ENCODE measurements at regions not wholly inside any gene's neighbourhood (a gene's known extent, or its start where the extent isn't known, plus 50 kb on each side); places are given as distances from the start of the nearest gene placed in this dataset.

- peaks cover 4 to 23% (median 22%) of the 10 kb centered on the region in 3 donors for H3K27me3 Mint-ChIP-seq
- peaks cover 0 to 7% of the 10 kb centered on the region in 2 donors for H3K36me3 Mint-ChIP-seq
- H3K27ac Mint-ChIP-seq = no peak overlapping the region
- H3K9me3 Mint-ChIP-seq = peaks cover 0 to 5% (median 0%) of the 10 kb centered on the region in 7 donors
- no peak for DNase-seq
- no peaks in the 10 kb centered on the region for H3K4me1 Mint-ChIP-seq
- H3K4me3 Mint-ChIP-seq = no peak overlapping the region
- ATAC-seq (ENCODE audit: low read depth in 2 of 2) = no peak
Measured at GRCh38 chr10:43796781-43797180, 148.1 kb upstream of the ZNF32 start.

- no peak for DNase-seq
- Mint-ChIP-seq H3K9me3 (peaks cover 0 to 5% (median 0%) of the 10 kb centered on the region in 7 donors), H3K27ac (no peak overlapping the region), H3K27me3 (peaks cover 0 to 22% (median 16%) of the 10 kb centered on the region in 3 donors), H3K36me3 (peaks cover 0 to 7% of the 10 kb centered on the region in 2 donors), H3K4me3 (no peak overlapping the region), H3K4me1 (no peaks in the 10 kb centered on the region)
- ATAC-seq (ENCODE audit: low read depth in 2 of 2) = no peak
Measured at GRCh38 chr10:43795639-43796038, 147.0 kb upstream of the ZNF32 start.

GRCh38 chr10:43795093-43795492, 146.4 kb upstream of the ZNF32 start:
- H3K36me3 Mint-ChIP-seq = peaks cover 0 to 7% of the 10 kb centered on the region in 2 donors
- ATAC-seq (ENCODE audit: low read depth in 2 of 2) (no peak), DNase-seq (no peak)
- peaks cover 0 to 5% (median 0%) of the 10 kb centered on the region in 7 donors for H3K9me3 Mint-ChIP-seq
- no peak overlapping the region for H3K27ac Mint-ChIP-seq
- H3K4me1 Mint-ChIP-seq = no peaks in the 10 kb centered on the region
- H3K27me3 Mint-ChIP-seq = peaks cover 0 to 22% (median 15%) of the 10 kb centered on the region in 3 donors
- no peak overlapping the region for H3K4me3 Mint-ChIP-seq

- no peak for ATAC-seq (ENCODE audit: low read depth in 2 of 2)
- DNase-seq = no peak
- H3K27ac Mint-ChIP-seq = peak overlapping the region in 1 of 6 donors; percentile 22
- no peaks in the 10 kb centered on the region for H3K4me1 Mint-ChIP-seq
- H3K27me3 Mint-ChIP-seq = peaks cover 0 to 18% (median 7%) of the 10 kb centered on the region in 3 donors
- peaks cover 0 to 1% of the 10 kb centered on the region in 2 donors for H3K36me3 Mint-ChIP-seq
- no peak overlapping the region for H3K4me3 Mint-ChIP-seq
- H3K9me3 Mint-ChIP-seq = peaks cover 0 to 3% (median 0%) of the 10 kb centered on the region in 7 donors
Measured at GRCh38 chr10:43794181-43794815, 145.6 kb upstream of the ZNF32 start.

GRCh38 chr10:43793704-43794103, 145.0 kb upstream of the ZNF32 start:
- H3K9me3 Mint-ChIP-seq = peaks cover 0 to 4% (median 0%) of the 10 kb centered on the region in 7 donors
- no peaks in the 10 kb centered on the region for H3K36me3 Mint-ChIP-seq
- no peaks in the 10 kb centered on the region for H3K4me1 Mint-ChIP-seq
- ATAC-seq (ENCODE audit: low read depth in 2 of 2) (no peak), DNase-seq (no peak)
- H3K4me3 Mint-ChIP-seq = no peak overlapping the region
- H3K27me3 Mint-ChIP-seq = peaks cover 0 to 16% (median 1%) of the 10 kb centered on the region in 3 donors
- no peak overlapping the region for H3K27ac Mint-ChIP-seq

GRCh38 chr10:43790147-43790546, 141.5 kb upstream of the ZNF32 start:
- peaks cover 0 to 15% (median 0%) of the 10 kb centered on the region in 3 donors for H3K27me3 Mint-ChIP-seq
- H3K4me1 Mint-ChIP-seq = no peaks in the 10 kb centered on the region
- H3K4me3 Mint-ChIP-seq = no peak overlapping the region
- H3K27ac Mint-ChIP-seq = no peak overlapping the region
- DNase-seq (no peak), ATAC-seq (ENCODE audit: low read depth in 2 of 2) (no peak)
- H3K36me3 Mint-ChIP-seq = no peaks in the 10 kb centered on the region
- peaks cover 0 to 5% (median 0%) of the 10 kb centered on the region in 7 donors for H3K9me3 Mint-ChIP-seq

- peaks cover 0 to 5% (median 0%) of the 10 kb centered on the region in 7 donors for H3K9me3 Mint-ChIP-seq
- no peaks in the 10 kb centered on the region for H3K36me3 Mint-ChIP-seq
- H3K27me3 Mint-ChIP-seq = peaks cover 0 to 7% (median 0%) of the 10 kb centered on the region in 3 donors
- DNase-seq (no peak), ATAC-seq (ENCODE audit: low read depth in 2 of 2) (no peak)
- H3K27ac Mint-ChIP-seq = no peak overlapping the region
- H3K4me3 Mint-ChIP-seq = no peak overlapping the region
- no peaks in the 10 kb centered on the region for H3K4me1 Mint-ChIP-seq
Measured at GRCh38 chr10:43785252-43785651, 136.6 kb upstream of the ZNF32 start.

GRCh38 chr10:43782814-43783213, 134.1 kb upstream of the ZNF32 start:
- DNase-seq = no peak
- ATAC-seq (ENCODE audit: low read depth in 2 of 2) = no peak
- H3K4me3 Mint-ChIP-seq = no peak overlapping the region
- H3K27me3 Mint-ChIP-seq = no peaks in the 10 kb centered on the region
- H3K36me3 Mint-ChIP-seq = no peaks in the 10 kb centered on the region
- no peaks in the 10 kb centered on the region for H3K4me1 Mint-ChIP-seq
- peaks cover 0 to 2% (median 0%) of the 10 kb centered on the region in 7 donors for H3K9me3 Mint-ChIP-seq
- no peak overlapping the region for H3K27ac Mint-ChIP-seq

GRCh38 chr10:43781480-43782361, 133.0 kb upstream of the ZNF32 start:
- Mint-ChIP-seq H3K27me3 (no peaks in the 10 kb centered on the region), H3K36me3 (no peaks in the 10 kb centered on the region), H3K9me3 (peaks cover 0 to 2% (median 0%) of the 10 kb centered on the region in 7 donors), H3K4me1 (no peaks in the 10 kb centered on the region), H3K4me3 (no peak overlapping the region), H3K27ac (no peak overlapping the region)
- ATAC-seq (ENCODE audit: low read depth in 2 of 2) (no peak), DNase-seq (no peak)

- no peak for ATAC-seq (ENCODE audit: low read depth in 2 of 2)
- Mint-ChIP-seq H3K36me3 (no peaks in the 10 kb centered on the region), H3K4me3 (no peak overlapping the region), H3K27me3 (peaks cover 0 to 5% (median 5%) of the 10 kb centered on the region in 3 donors), H3K9me3 (no peaks in the 10 kb centered on the region), H3K27ac (no peak overlapping the region), H3K4me1 (no peaks in the 10 kb centered on the region)
- DNase-seq = no peak
Measured at GRCh38 chr10:43778571-43778970, 129.9 kb upstream of the ZNF32 start.

GRCh38 chr10:43775384-43775783, 126.7 kb upstream of the ZNF32 start:
- DNase-seq (no peak), ATAC-seq (ENCODE audit: low read depth in 2 of 2) (no peak)
- no peak overlapping the region for H3K4me3 Mint-ChIP-seq
- no peaks in the 10 kb centered on the region for H3K36me3 Mint-ChIP-seq
- H3K4me1 Mint-ChIP-seq = no peaks in the 10 kb centered on the region
- H3K27me3 Mint-ChIP-seq = peaks cover 0 to 9% (median 5%) of the 10 kb centered on the region in 3 donors
- no peak overlapping the region for H3K27ac Mint-ChIP-seq
- peaks cover 0 to 15% (median 0%) of the 10 kb centered on the region in 7 donors for H3K9me3 Mint-ChIP-seq

- Mint-ChIP-seq H3K36me3 (no peaks in the 10 kb centered on the region), H3K9me3 (peaks cover 0 to 24% (median 2%) of the 10 kb centered on the region in 7 donors), H3K4me1 (no peaks in the 10 kb centered on the region), H3K27ac (no peak overlapping the region), H3K4me3 (no peak overlapping the region), H3K27me3 (peaks cover 0 to 9% (median 5%) of the 10 kb centered on the region in 3 donors)
- ATAC-seq (ENCODE audit: low read depth in 2 of 2) (no peak), DNase-seq (no peak)
Measured at GRCh38 chr10:43774234-43774769, 125.6 kb upstream of the ZNF32 start.

GRCh38 chr10:43773736-43774135, 125.1 kb upstream of the ZNF32 start:
- DNase-seq (no peak), ATAC-seq (ENCODE audit: low read depth in 2 of 2) (no peak)
- Mint-ChIP-seq H3K27me3 (peaks cover 0 to 9% (median 5%) of the 10 kb centered on the region in 3 donors), H3K36me3 (no peaks in the 10 kb centered on the region), H3K9me3 (peaks cover 0 to 27% (median 3%) of the 10 kb centered on the region in 7 donors), H3K27ac (no peak overlapping the region), H3K4me1 (no peaks in the 10 kb centered on the region), H3K4me3 (no peak overlapping the region)
